Body of pancreas (tissue), 4 donors: ENCODE measurements at regions not wholly inside any gene's neighbourhood (a gene's known extent, or its start where the extent isn't known, plus 50 kb on each side); places are given as distances from the start of the nearest gene placed in this dataset.

Experiments
- ATAC-seq: fragments of 150-250 bp; one replicate; pipeline ENCODE4 v1.9.1; 2016
- DNase-seq, 4 donors: peaks; one replicate each; pipeline ENCODE4 v3.0.0-alpha.2; 2019
- H3K27ac ChIP-seq, 4 donors: fragments of 200-600 bp; sonication (generic); 1 replicate in 3 of 4; 2 replicates in 1 of 4; pipeline versions ENCODE4 v1.5.1 to v1.6.1; 2016 to 2019; ENCODE audit warnings: mild to moderate bottlenecking in 1 of 4, mixed read lengths in 1 of 4, moderate library complexity in 1 of 4
- H3K27me3 ChIP-seq, 2 donors: fragments of 200-600 bp; sonication (generic); one replicate each; pipeline ENCODE4 v1.6.0; 2016; ENCODE audit warnings: mild to moderate bottlenecking in 1 of 2
- H3K36me3 ChIP-seq, 2 donors: fragments of 200-600 bp; sonication (generic); replicated peaks in 1 of 2; 2 replicates each; pipeline ENCODE4 v1.5.1; 2016; ENCODE audit warnings: low read depth in 2 of 2; ENCODE audit not compliant: insufficient read depth in 1 of 2
- H3K4me1 ChIP-seq: fragments of 200-600 bp; sonication (generic); one replicate; pipeline ENCODE4 v1.6.0; 2016
- H3K4me3 ChIP-seq, 2 donors: fragments of 200-600 bp; sonication (generic); 1 replicate in 1 of 2; 2 replicates in 1 of 2; pipeline ENCODE4 v1.5.1; 2016 to 2019
- H3K9me3 ChIP-seq, 3 donors: fragments of 200-600 bp; sonication (generic); 1 replicate in 2 of 3; 2 replicates in 1 of 3; pipeline ENCODE4 v1.5.1; 2016
- CTCF ChIP-seq, 7 experiments: fragments of 450-650 bp in 4 of 7; fragments of 200-600 bp in 3 of 7; sonication (generic) in 3 of 7; IDR thresholded peaks; one replicate each; pipeline ENCODE4 v1.5.1; 2016 to 2019; ENCODE audit warnings: antibody characterized with exemption in 7 of 7
- POLR2A ChIP-seq, 3 donors: fragments of 450-650 bp; IDR thresholded peaks; one replicate each; pipeline ENCODE4 v1.6.1; 2016; ENCODE audit warnings: antibody characterized with exemption in 3 of 3, mild to moderate bottlenecking in 2 of 3
- WGBS, 2 donors: methylation state at CpG; one replicate each; pipeline ENCODE4 v1.1.5; 2017; 5-methylcytosine and 5-hydroxymethylcytosine counted together
- intact Hi-C: fragments of 100-400 bp; cut with DNase I; formaldehyde crosslinking; loops from one replicate; pipeline ENCODE4 v1.15.1; 2023

- Histone ChIP-seq H3K9me3 (no peaks in the 10 kb centered on the region), H3K36me3 (no peaks in the 10 kb centered on the region), H3K27ac (no peak overlapping the region), H3K4me3 (no peak overlapping the region), H3K27me3 (no peaks in the 10 kb centered on the region), H3K4me1 (no peaks in the 10 kb centered on the region)
- 10% methylated on average over 3 of the region's 3 CpGs for WGBS, 2 donors
- ATAC-seq (no peak), DNase-seq (peak; percentile 41 to 74 (median 56))
- intact Hi-C loops = no loop called here
- no peak for TF ChIP-seq CTCF (IDR thresholded peaks at IDR 0.05)
- TF ChIP-seq POLR2A (IDR thresholded peaks at IDR 0.05) = no peak
Observed at GRCh38 chr10:77692782-77693181, 55.2 kb upstream of the KCNMA1 start.

GRCh38 chr10:77689339-77689738 is 51.7 kb upstream of the KCNMA1 start:
- intact Hi-C loops = no loop called here
- TF ChIP-seq POLR2A (IDR thresholded peaks at IDR 0.05) (no peak), CTCF (IDR thresholded peaks at IDR 0.05) (no peak)
- H3K27ac ChIP-seq = no peak overlapping the region
- no peaks in the 10 kb centered on the region for H3K4me1 ChIP-seq
- DNase-seq (no peak), ATAC-seq (no peak)
- H3K36me3 ChIP-seq = no peaks in the 10 kb centered on the region
- H3K4me3 ChIP-seq = no peak overlapping the region
- H3K9me3 ChIP-seq = no peaks in the 10 kb centered on the region
- no peaks in the 10 kb centered on the region for H3K27me3 ChIP-seq
- WGBS, 2 donors = 57 to 62% methylated on average over 4 to 5 of the region's 5 CpGs

GRCh38 chr10:77687621-77688020 is 50.0 kb upstream of the KCNMA1 start:
- H3K4me1 ChIP-seq = peaks cover 13% of the 10 kb centered on the region
- intact Hi-C loops = no loop called here
- H3K27ac ChIP-seq = no peak overlapping the region
- TF ChIP-seq POLR2A (IDR thresholded peaks at IDR 0.05) = no peak
- no peak for TF ChIP-seq CTCF (IDR thresholded peaks at IDR 0.05)
- H3K27me3 ChIP-seq = no peaks in the 10 kb centered on the region
- H3K36me3 ChIP-seq = no peaks in the 10 kb centered on the region
- H3K9me3 ChIP-seq = no peaks in the 10 kb centered on the region
- ATAC-seq (no peak), DNase-seq (no peak)
- no peak overlapping the region for H3K4me3 ChIP-seq
- 74 to 89% methylated on average over 2 of the region's 2 CpGs for WGBS, 2 donors
